Endothelial cell of umbilical vein (primary cell): ENCODE measurements at regions not wholly inside any gene's neighbourhood (a gene's known extent, or its start where the extent isn't known, plus 50 kb on each side); places are given as distances from the start of the nearest gene placed in this dataset.

Experiments used
- BruUV-seq: library from RNA; stranded (reverse); fragments of 400-500 nt; replicated peaks from 2 replicates; lab custom pipeline; 2021; lab: Mats Ljungman, UMichigan
- CTCF ChIA-PET: fragments of 300-600, 350-600 bp; sonication (Branson Sonifier 250); formaldehyde crosslinking; loops from one replicate; lab custom pipeline; 2021; ENCODE audit warnings: antibody characterized with exemption, inconsistent platforms; lab: Charles Lee
- POLR2A ChIA-PET: fragments of 300-600, 350-600 bp; sonication (Branson Sonifier 250); formaldehyde crosslinking; loops from one replicate; lab custom pipeline; 2021; ENCODE audit warnings: antibody characterized with exemption, inconsistent platforms; lab: Charles Lee
- DNase-seq: peaks from one replicate; pipeline ENCODE4 v3.0.0-alpha.2; 2011; ENCODE audit warnings: low read depth, low spot score
- FAIRE-seq: peaks from 2 replicates; lab custom pipeline; 2011; peaks lifted over from hg19 to GRCh38; lab: Jason Lieb, UNC
- H2AFZ ChIP-seq: 2 replicates; pipeline ENCODE4 v1.6.0; 2012; ENCODE audit warnings: low read depth, low read length, control low read depth, inconsistent platforms
- H3K27ac ChIP-seq: 2 replicates; pipeline ENCODE4 v1.5.1; 2011; ENCODE audit warnings: low read depth, mild to moderate bottlenecking, control low read depth, low read length, moderate library complexity; ENCODE audit not compliant: insufficient read depth
- H3K27me3 ChIP-seq, 2 experiments: 2 replicates each; pipeline versions ENCODE4 v1.6.0 to v1.6.1; 2011; ENCODE audit warnings: low read length in 2 of 2, mixed read lengths in 1 of 2; ENCODE audit not compliant: control insufficient read depth in 2 of 2, insufficient read depth in 2 of 2
- H3K36me3 ChIP-seq, 2 experiments: 2 replicates in 1 of 2; 3 replicates in 1 of 2; pipeline ENCODE4 v1.5.1; 2011; ENCODE audit warnings: low read length in 2 of 2, mild to moderate bottlenecking in 1 of 2, moderate library complexity in 1 of 2; ENCODE audit not compliant: control insufficient read depth in 2 of 2, insufficient read depth in 2 of 2; ENCODE audit errors: extremely low read depth in 1 of 2
- H3K4me1 ChIP-seq: 3 replicates; pipeline ENCODE4 v1.5.1; 2011; ENCODE audit warnings: mild to moderate bottlenecking, low read length; ENCODE audit not compliant: control insufficient read depth, insufficient read depth; ENCODE audit errors: extremely low read depth
- H3K4me2 ChIP-seq: 2 replicates; pipeline ENCODE4 v1.6.1; 2011; ENCODE audit warnings: low read length, control low read depth, mixed read lengths; ENCODE audit not compliant: insufficient read depth
- H3K4me3 ChIP-seq, 3 experiments: fragments of 200-600 bp in 1 of 3; sonication (generic), shearing (Covaris generic) in 1 of 3; replicated peaks in 1 of 3; 2 replicates each; pipeline ENCODE4 v1.5.1; 2011 to 2016; ENCODE audit warnings: control low read depth in 3 of 3, low read length in 3 of 3, mild to moderate bottlenecking in 2 of 3, inconsistent platforms in 1 of 3, low read depth in 1 of 3, moderate library complexity in 1 of 3; ENCODE audit not compliant: insufficient read depth in 1 of 3
- H3K79me2 ChIP-seq: 2 replicates; pipeline ENCODE4 v1.6.0; 2012; ENCODE audit warnings: low read length, inconsistent platforms; ENCODE audit not compliant: control insufficient read depth, insufficient read depth
- H3K9ac ChIP-seq: replicated peaks from 2 replicates; pipeline ENCODE3; 2011; ENCODE audit warnings: low read length, control low read depth; ENCODE audit not compliant: insufficient read depth; ENCODE audit errors: extremely low read depth
- H3K9me1 ChIP-seq: replicated peaks from 3 replicates; pipeline ENCODE4 v1.6.0; 2011; ENCODE audit warnings: mild to moderate bottlenecking, low read length; ENCODE audit not compliant: control insufficient read depth, insufficient read depth; ENCODE audit errors: extremely low read depth
- H3K9me3 ChIP-seq: replicated peaks from 2 replicates; pipeline ENCODE4 v1.5.1; 2012; ENCODE audit warnings: low read length, inconsistent platforms; ENCODE audit not compliant: control insufficient read depth, insufficient read depth
- H4K20me1 ChIP-seq: replicated peaks from 2 replicates; pipeline ENCODE3; 2011; ENCODE audit warnings: mild to moderate bottlenecking, low read length; ENCODE audit not compliant: control insufficient read depth, insufficient read depth; ENCODE audit errors: extremely low read depth
- CTCF ChIP-seq, 2 donors: IDR thresholded peaks; 1 replicate in 1 of 2; 2 replicates in 1 of 2; pipeline ENCODE4 v1.5.1; 2011; ENCODE audit warnings: low read length in 2 of 2, mild to moderate bottlenecking in 2 of 2, moderate library complexity in 2 of 2, control low read depth in 1 of 2, inconsistent platforms in 1 of 2, low read depth in 1 of 2; ENCODE audit not compliant: insufficient read depth in 1 of 2; ENCODE audit errors: extremely low read depth in 1 of 2
- EZH2 ChIP-seq: IDR thresholded peaks from 2 replicates; pipeline ENCODE4 v1.6.1; 2012; ENCODE audit warnings: borderline replicate concordance, low read depth, mild to moderate bottlenecking, moderate library complexity, low read length, inconsistent platforms; ENCODE audit not compliant: severe bottlenecking
- FOS ChIP-seq: IDR thresholded peaks from 2 replicates; pipeline ENCODE4 v1.6.1; 2011; ENCODE audit warnings: mild to moderate bottlenecking, low read length, moderate library complexity, borderline replicate concordance; ENCODE audit not compliant: insufficient read depth
- GATA2 ChIP-seq: IDR thresholded peaks from 2 replicates; pipeline ENCODE4 v1.7.0; 2011; ENCODE audit warnings: low read depth, mild to moderate bottlenecking, moderate library complexity, mixed read lengths, low read length; ENCODE audit not compliant: insufficient read length, insufficient read depth
- JUN ChIP-seq: IDR thresholded peaks from 2 replicates; pipeline ENCODE4 v1.6.1; 2011; ENCODE audit warnings: borderline replicate concordance, low read depth; ENCODE audit not compliant: insufficient read length, insufficient read depth
- MAX ChIP-seq: IDR thresholded peaks from 2 replicates; pipeline ENCODE4 v1.6.1; 2011; ENCODE audit not compliant: insufficient read depth, insufficient read length
- MYC ChIP-seq: IDR thresholded peaks from one replicate; pipeline ENCODE4 v1.6.1; 2011; ENCODE audit warnings: mild to moderate bottlenecking, low read depth, low read length
- POLR2A ChIP-seq: IDR thresholded peaks from 2 replicates; pipeline ENCODE4 v1.6.1; 2012; ENCODE audit warnings: low read depth, mild to moderate bottlenecking, control low read depth, low read length
- POLR2AphosphoS5 ChIP-seq: IDR thresholded peaks from 2 replicates; pipeline ENCODE4 v1.6.1; 2012; ENCODE audit warnings: low read depth, mild to moderate bottlenecking, control low read depth, low read length, moderate library complexity; ENCODE audit not compliant: insufficient read depth
- dilution Hi-C: fragments of 300-500 bp; cut with MboI; formaldehyde crosslinking; loops from one replicate; pipeline ENCODE4 v1.15.0; 2019; ENCODE audit warnings: low sequenced_read_pairs; ENCODE audit not compliant: extremely low pct_ligation_motif_present
- intact Hi-C: fragments of 100-400 bp; cut with micrococcal nuclease; formaldehyde crosslinking; loops from one replicate; pipeline ENCODE4 v1.10.0; 2022

GRCh38 chr10:2019803-2020202, 282.5 kb upstream of the ADARB2 start:
- POLR2A ChIA-PET, result no interaction called here
- H3K79me2 ChIP-seq, result no peaks in the 10 kb centered on the region
- no peak overlapping the region for H3K4me3 ChIP-seq
- CTCF ChIA-PET, result no interaction called here
- H3K36me3 ChIP-seq, result no peaks in the 10 kb centered on the region
- no peak overlapping the region for H3K9ac ChIP-seq
- dilution Hi-C loops (no loop called here), intact Hi-C loops (no loop called here)
- no peak overlapping the region for H3K27ac ChIP-seq
- H4K20me1 ChIP-seq, result no peaks in the 10 kb centered on the region
- H3K27me3 ChIP-seq, result no peaks in the 10 kb centered on the region
- H3K4me2 ChIP-seq, result no peak overlapping the region
- no peak for TF ChIP-seq POLR2A
- TF ChIP-seq POLR2AphosphoS5, result no peak
- H3K4me1 ChIP-seq, result no peaks in the 10 kb centered on the region
- H3K9me3 ChIP-seq, result peaks cover 11% of the 10 kb centered on the region
- no peaks in the 10 kb centered on the region for H3K9me1 ChIP-seq
- H2AFZ ChIP-seq, result no peak overlapping the region
- DNase-seq (no peak), FAIRE-seq (no peak)
- BruUV-seq, result no TSS peak

GRCh38 chr10:2019281-2019680, 282.0 kb upstream of the ADARB2 start:
- Histone ChIP-seq H3K9ac (no peak overlapping the region), H3K4me3 (no peak overlapping the region), H2AFZ (no peak overlapping the region), H3K9me1 (no peaks in the 10 kb centered on the region), H3K4me2 (no peak overlapping the region), H3K27ac (no peak overlapping the region), H3K4me1 (no peaks in the 10 kb centered on the region), H3K36me3 (no peaks in the 10 kb centered on the region), H3K27me3 (no peaks in the 10 kb centered on the region), H4K20me1 (no peaks in the 10 kb centered on the region), H3K9me3 (peaks cover 14% of the 10 kb centered on the region), H3K79me2 (no peaks in the 10 kb centered on the region)
- ChIA-PET POLR2A (no interaction called here), CTCF (no interaction called here)
- intact Hi-C loops (no loop called here), dilution Hi-C loops (no loop called here)
- FAIRE-seq (no peak), DNase-seq (no peak)
- no TSS peak for BruUV-seq
- TF ChIP-seq POLR2A (no peak), JUN (no peak), POLR2AphosphoS5 (no peak), CTCF (IDR thresholded peaks at IDR 0.05; ENCODE audit: extremely low read depth in 1 of 2, insufficient read depth in 1 of 2, low read depth in 1 of 2, low read length in 2 of 2) (no peak), MAX (no peak), EZH2 (no peak), MYC (no peak), GATA2 (no peak), FOS (no peak)
